Nephron (organoid): ENCODE measurements at regions not wholly inside any gene's neighbourhood (a gene's known extent, or its start where the extent isn't known, plus 50 kb on each side); places are given as distances from the start of the nearest gene placed in this dataset.
A peak's percentile ranks its signal among the peaks of the same experiment; 100 is the strongest.

Source experiments
- H3K27ac Mint-ChIP-seq, 3 experiments: 2 replicates each; pipeline ENCODE4 v1.8.0; 2020; ENCODE audit warnings: mixed read lengths in 3 of 3, mild to moderate bottlenecking in 2 of 3, moderate library complexity in 1 of 3
- H3K27me3 Mint-ChIP-seq: 2 replicates; pipeline ENCODE4 v1.8.0; 2021; ENCODE audit warnings: low read depth, mild to moderate bottlenecking, moderate library complexity, mixed read lengths
- H3K36me3 Mint-ChIP-seq: 2 replicates; pipeline ENCODE4 v1.8.0; 2020; ENCODE audit warnings: low read depth, mixed read lengths
- H3K4me1 Mint-ChIP-seq: 2 replicates; pipeline ENCODE4 v1.8.0; 2020; ENCODE audit warnings: mixed read lengths
- H3K4me3 Mint-ChIP-seq, 3 experiments: 2 replicates each; pipeline ENCODE4 v1.8.0; 2020; ENCODE audit warnings: mild to moderate bottlenecking in 3 of 3, mixed read lengths in 3 of 3, moderate library complexity in 2 of 3
- H3K9me3 Mint-ChIP-seq: 2 replicates; pipeline ENCODE4 v1.8.0; 2020; ENCODE audit warnings: mixed read lengths
- TF ChIP-seq, protein P1 (sequence below), 3 experiments: fragments of 200-600 bp; sonication (generic); IDR thresholded peaks; one replicate each; pipeline ENCODE4 v1.5.0; 2021; ENCODE audit warnings: antibody characterized with exemption in 3 of 3; ENCODE audit not compliant: unreplicated experiment in 3 of 3

DNA sequence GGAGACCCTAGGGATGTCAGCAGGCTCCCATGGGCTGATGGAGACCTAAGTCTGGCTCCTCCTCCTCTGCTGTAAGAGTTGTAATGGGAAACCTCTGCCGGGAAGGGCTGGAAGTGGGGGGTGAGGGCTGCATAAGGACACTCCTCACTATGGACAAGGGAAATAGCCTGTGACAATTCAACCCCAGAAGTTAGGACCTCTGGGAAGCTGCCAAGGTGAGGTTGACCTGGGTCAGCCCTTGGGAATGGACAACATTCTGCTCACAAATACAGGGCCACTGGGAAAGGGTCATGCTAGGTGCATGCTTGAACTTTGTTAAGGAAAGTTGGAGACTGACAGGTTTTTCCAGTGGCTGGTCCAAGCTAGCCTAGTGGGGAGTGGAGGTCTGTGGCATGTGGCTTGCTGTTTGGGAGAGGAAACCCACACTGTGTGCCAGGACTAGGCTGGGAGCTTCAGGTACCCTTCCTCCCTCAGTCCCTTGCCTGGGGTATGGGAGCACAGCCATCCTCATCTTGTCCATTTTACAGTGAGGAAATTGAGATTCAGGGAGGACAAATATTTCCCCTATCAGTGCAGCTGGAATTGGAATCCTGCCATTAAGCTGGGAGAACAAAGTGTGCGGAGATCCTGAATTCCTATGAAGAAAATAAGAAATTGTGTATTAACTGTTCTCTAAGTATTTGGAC is 190.4 kb downstream of the SALL1 start:
- Mint-ChIP-seq H3K36me3 (no peaks in the 10 kb centered on the region), H3K4me1 (no peaks in the 10 kb centered on the region)

GRCh38 chr16:50957056-50957455 is 194.0 kb downstream of the SALL1 start:
- TF ChIP-seq, protein P1, sequence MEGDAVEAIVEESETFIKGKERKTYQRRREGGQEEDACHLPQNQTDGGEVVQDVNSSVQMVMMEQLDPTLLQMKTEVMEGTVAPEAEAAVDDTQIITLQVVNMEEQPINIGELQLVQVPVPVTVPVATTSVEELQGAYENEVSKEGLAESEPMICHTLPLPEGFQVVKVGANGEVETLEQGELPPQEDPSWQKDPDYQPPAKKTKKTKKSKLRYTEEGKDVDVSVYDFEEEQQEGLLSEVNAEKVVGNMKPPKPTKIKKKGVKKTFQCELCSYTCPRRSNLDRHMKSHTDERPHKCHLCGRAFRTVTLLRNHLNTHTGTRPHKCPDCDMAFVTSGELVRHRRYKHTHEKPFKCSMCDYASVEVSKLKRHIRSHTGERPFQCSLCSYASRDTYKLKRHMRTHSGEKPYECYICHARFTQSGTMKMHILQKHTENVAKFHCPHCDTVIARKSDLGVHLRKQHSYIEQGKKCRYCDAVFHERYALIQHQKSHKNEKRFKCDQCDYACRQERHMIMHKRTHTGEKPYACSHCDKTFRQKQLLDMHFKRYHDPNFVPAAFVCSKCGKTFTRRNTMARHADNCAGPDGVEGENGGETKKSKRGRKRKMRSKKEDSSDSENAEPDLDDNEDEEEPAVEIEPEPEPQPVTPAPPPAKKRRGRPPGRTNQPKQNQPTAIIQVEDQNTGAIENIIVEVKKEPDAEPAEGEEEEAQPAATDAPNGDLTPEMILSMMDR (IDR thresholded peaks at IDR 0.05; ENCODE audit: unreplicated experiment in 3 of 3): no peak
- Mint-ChIP-seq H3K36me3 (no peaks in the 10 kb centered on the region), H3K4me3 (no peak overlapping the region), H3K27ac (peak overlapping the region in 1 of 3 experiments; percentile 94), H3K9me3 (no peaks in the 10 kb centered on the region), H3K27me3 (peaks cover 11% of the 10 kb centered on the region), H3K4me1 (no peaks in the 10 kb centered on the region)

More for the DNA sequence above, 190.4 kb downstream of the SALL1 start:
- Mint-ChIP-seq H3K27ac (no peak overlapping the region), H3K4me3 (no peak overlapping the region), H3K27me3 (peaks cover 4% of the 10 kb centered on the region), H3K9me3 (no peaks in the 10 kb centered on the region)
- TF ChIP-seq, protein P1 (IDR thresholded peaks at IDR 0.05; ENCODE audit: unreplicated experiment in 3 of 3): no peak

GRCh38 chr16:50956637-50957036 is 194.4 kb downstream of the SALL1 start:
- no peaks in the 10 kb centered on the region for H3K9me3 Mint-ChIP-seq
- H3K4me1 Mint-ChIP-seq: no peaks in the 10 kb centered on the region
- TF ChIP-seq, protein P1 (IDR thresholded peaks at IDR 0.05; ENCODE audit: unreplicated experiment in 3 of 3): no peak
- no peak overlapping the region for H3K4me3 Mint-ChIP-seq
- H3K36me3 Mint-ChIP-seq: no peaks in the 10 kb centered on the region
- peak overlapping the region in 1 of 3 experiments; percentile 94 for H3K27ac Mint-ChIP-seq
- H3K27me3 Mint-ChIP-seq: peaks cover 11% of the 10 kb centered on the region

- H3K9me3 Mint-ChIP-seq: no peaks in the 10 kb centered on the region
These were observed 195.8 kb downstream of the SALL1 start for GRCh38 chr16:50955311-50955710.

GRCh38 chr16:50954469-50954868 is 196.6 kb downstream of the SALL1 start:
- H3K4me3 Mint-ChIP-seq: no peak overlapping the region
- no peak overlapping the region for H3K27ac Mint-ChIP-seq
- H3K9me3 Mint-ChIP-seq: no peaks in the 10 kb centered on the region
- no peaks in the 10 kb centered on the region for H3K36me3 Mint-ChIP-seq
- H3K4me1 Mint-ChIP-seq: no peaks in the 10 kb centered on the region
- TF ChIP-seq, protein P1 (IDR thresholded peaks at IDR 0.05; ENCODE audit: unreplicated experiment in 3 of 3): no peak
- H3K27me3 Mint-ChIP-seq: peaks cover 11% of the 10 kb centered on the region

More at GRCh38 chr16:50955311-50955710, 195.8 kb downstream of the SALL1 start:
- TF ChIP-seq, protein P1 (IDR thresholded peaks at IDR 0.05; ENCODE audit: unreplicated experiment in 3 of 3): no peak
- Mint-ChIP-seq H3K4me1 (no peaks in the 10 kb centered on the region), H3K36me3 (no peaks in the 10 kb centered on the region), H3K27ac (no peak overlapping the region), H3K4me3 (no peak overlapping the region), H3K27me3 (peaks cover 11% of the 10 kb centered on the region)

DNA sequence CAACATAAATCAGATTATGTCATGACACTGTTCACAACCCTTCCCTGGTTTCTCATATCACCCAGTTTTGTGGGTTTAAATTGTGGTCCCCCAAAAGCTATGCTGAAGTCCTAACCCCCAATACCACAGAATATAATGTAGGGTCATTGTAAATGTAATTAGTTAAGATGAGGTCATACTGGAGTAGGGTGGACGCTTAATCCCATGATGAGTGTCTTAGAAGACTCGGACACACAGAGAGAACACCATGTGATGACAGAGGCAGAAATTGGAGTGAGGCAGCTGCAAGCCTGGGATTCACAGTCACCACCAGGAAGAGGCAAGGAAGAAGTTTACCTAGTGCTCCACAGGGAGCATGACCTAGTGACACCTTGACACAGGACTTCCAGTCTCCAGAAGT is 197.8 kb downstream of the SALL1 start:
- no peaks in the 10 kb centered on the region for H3K36me3 Mint-ChIP-seq
- H3K9me3 Mint-ChIP-seq: no peaks in the 10 kb centered on the region
- H3K4me1 Mint-ChIP-seq: no peaks in the 10 kb centered on the region
- no peak overlapping the region for H3K27ac Mint-ChIP-seq
- peaks cover 11% of the 10 kb centered on the region for H3K27me3 Mint-ChIP-seq
- H3K4me3 Mint-ChIP-seq: no peak overlapping the region
- TF ChIP-seq, protein P1 (IDR thresholded peaks at IDR 0.05; ENCODE audit: unreplicated experiment in 3 of 3): no peak
